ENCODE measurements at regions not wholly inside any gene's neighbourhood (a gene's known extent, or its start where the extent isn't known, plus 50 kb on each side); places are given as distances from the start of the nearest gene placed in this dataset.

GRCh38 chr4:45732161-45732560 lies 391.7 kb downstream of the GABRG1 start:
- TF ChIP-seq EZH2phosphoT487 (IDR thresholded peaks at IDR 0.05; ENCODE audit: insufficient read depth, low read depth) (no peak), EZH2 (IDR thresholded peaks at IDR 0.05; ENCODE audit: insufficient read depth, poor library complexity, severe bottlenecking) (no peak)
